CD4-positive, alpha-beta memory T cell (primary cell): ENCODE measurements at regions not wholly inside any gene's neighbourhood (a gene's known extent, or its start where the extent isn't known, plus 50 kb on each side); places are given as distances from the start of the nearest gene placed in this dataset.

Experiments used
- CTCF ChIA-PET: fragments of 350-600 bp; sonication (Branson Sonifier 250); formaldehyde crosslinking; loops from one replicate; lab custom pipeline; 2021; ENCODE audit warnings: inconsistent platforms; ENCODE audit not compliant: partially characterized antibody; lab: Charles Lee
- POLR2A ChIA-PET: fragments of 350-600 bp; sonication (Branson Sonifier 250); formaldehyde crosslinking; loops from one replicate; lab custom pipeline; 2021; ENCODE audit not compliant: partially characterized antibody; lab: Charles Lee
- DNase-seq, 5 donors: peaks; one replicate each; pipeline versions ENCODE4 v3.0.0 to v3.0.0-alpha.2; 2020 to 2022; ENCODE audit warnings: mixed read lengths in 1 of 5
- H3K27ac ChIP-seq: one replicate; pipeline ENCODE4 v1.7.0; 2013; ENCODE audit warnings: low read depth, low read length
- H3K27me3 ChIP-seq: 2 replicates; pipeline ENCODE4 v1.7.0; 2013; ENCODE audit warnings: mild to moderate bottlenecking, low read length, moderate library complexity; ENCODE audit not compliant: insufficient read depth
- H3K36me3 ChIP-seq: 2 replicates; pipeline ENCODE4 v1.7.0; 2013; ENCODE audit warnings: mild to moderate bottlenecking, low read length, moderate library complexity; ENCODE audit not compliant: insufficient read depth
- H3K4me1 ChIP-seq: 2 replicates; pipeline ENCODE4 v1.7.0; 2013; ENCODE audit warnings: mild to moderate bottlenecking, low read length, moderate library complexity; ENCODE audit not compliant: insufficient read depth
- H3K4me3 ChIP-seq, 2 donors: one replicate each; pipeline ENCODE4 v1.7.0; 2013; ENCODE audit warnings: low read length in 2 of 2, mild to moderate bottlenecking in 1 of 2
- H3K9me3 ChIP-seq, 2 donors: one replicate each; pipeline ENCODE4 v1.7.0; 2013; ENCODE audit warnings: low read length in 2 of 2, control low read depth in 1 of 2; ENCODE audit not compliant: control insufficient read depth in 1 of 2
- H3K27ac Mint-ChIP-seq, 7 donors: one replicate each; pipeline ENCODE4 v1.8.0; 2020 to 2021; ENCODE audit warnings: mixed read lengths in 7 of 7, mild to moderate bottlenecking in 6 of 7, inconsistent platforms in 3 of 7, moderate library complexity in 3 of 7
- H3K27me3 Mint-ChIP-seq, 2 donors: one replicate each; pipeline ENCODE4 v1.8.0; 2020 to 2021; ENCODE audit warnings: mixed read lengths in 2 of 2
- H3K36me3 Mint-ChIP-seq, 2 donors: one replicate each; pipeline ENCODE4 v1.8.0; 2020 to 2021; ENCODE audit warnings: mixed read lengths in 2 of 2, inconsistent platforms in 1 of 2, mild to moderate bottlenecking in 1 of 2
- H3K4me1 Mint-ChIP-seq, 4 donors: one replicate each; pipeline ENCODE4 v1.8.0; 2020 to 2021; ENCODE audit warnings: mixed read lengths in 4 of 4, mild to moderate bottlenecking in 1 of 4
- H3K4me3 Mint-ChIP-seq, 8 donors: one replicate each; pipeline ENCODE4 v1.8.0; 2020 to 2021; ENCODE audit warnings: mixed read lengths in 8 of 8, mild to moderate bottlenecking in 7 of 8, moderate library complexity in 6 of 8, inconsistent platforms in 3 of 8
- H3K9me3 Mint-ChIP-seq, 8 donors: one replicate each; pipeline ENCODE4 v1.8.0; 2020 to 2021; ENCODE audit warnings: mixed read lengths in 8 of 8, mild to moderate bottlenecking in 5 of 8, inconsistent platforms in 3 of 8, moderate library complexity in 1 of 8
- intact Hi-C: fragments of 100-400 bp; cut with micrococcal nuclease; formaldehyde crosslinking; loops from one replicate; pipeline ENCODE4 v1.15.1; 2023

GRCh38 chr18:34991152-34991551 lies 50.1 kb upstream of the MAPRE2 start:
- CTCF ChIA-PET, result no interaction called here

More at GRCh38 chr18:34991152-34991551, 50.1 kb upstream of the MAPRE2 start:
- no peaks in the 10 kb centered on the region for H3K9me3 ChIP-seq
- Mint-ChIP-seq H3K36me3 (no peaks in the 10 kb centered on the region), H3K27me3 (peaks cover 1 to 4% of the 10 kb centered on the region in 2 donors), H3K4me3 (no peak overlapping the region), H3K4me1 (no peaks in the 10 kb centered on the region), H3K27ac (no peak overlapping the region), H3K9me3 (no peaks in the 10 kb centered on the region)
- no peaks in the 10 kb centered on the region for H3K36me3 ChIP-seq
- no peak for DNase-seq
- no peaks in the 10 kb centered on the region for H3K27me3 ChIP-seq
- no peaks in the 10 kb centered on the region for H3K4me1 ChIP-seq
- no peak overlapping the region for H3K27ac ChIP-seq
- POLR2A ChIA-PET, result no interaction called here
- H3K4me3 ChIP-seq, result no peak overlapping the region
- intact Hi-C loops, result no loop called here
